Stimulated activated CD8-positive, alpha-beta memory T cell treated with anti-CD3 and anti-CD28 coated beads, Interleukin-7, amount 100 ng/mL, for 24 hours (primary cell): ENCODE measurements at regions not wholly inside any gene's neighbourhood (a gene's known extent, or its start where the extent isn't known, plus 50 kb on each side); places are given as distances from the start of the nearest gene placed in this dataset.

Experiments used
- DNase-seq: peaks from one replicate; pipeline ENCODE4 v3.0.0-alpha.2; 2020; ENCODE audit warnings: low read depth

DNA sequence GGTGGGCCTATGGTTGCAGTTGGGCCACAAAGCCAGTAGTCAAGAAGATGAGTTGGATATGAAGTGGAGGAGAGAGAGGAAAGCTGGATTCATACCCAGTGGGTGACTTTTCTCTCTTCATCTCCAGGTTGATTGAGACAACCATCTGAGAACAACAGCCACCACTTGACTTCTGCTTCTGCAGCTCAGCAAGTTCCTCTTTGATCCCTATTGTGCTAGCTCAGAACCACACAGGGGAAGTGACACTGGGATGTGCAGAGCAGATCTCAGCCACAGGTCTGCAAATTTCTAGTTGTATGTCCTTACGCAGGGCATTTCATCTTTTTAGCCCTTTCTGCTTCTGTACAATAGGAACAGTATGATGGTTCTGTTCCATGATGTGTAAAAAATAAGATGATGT, 459.2 kb upstream of the ARRDC4 start:
- DNase-seq = no peak

DNA sequence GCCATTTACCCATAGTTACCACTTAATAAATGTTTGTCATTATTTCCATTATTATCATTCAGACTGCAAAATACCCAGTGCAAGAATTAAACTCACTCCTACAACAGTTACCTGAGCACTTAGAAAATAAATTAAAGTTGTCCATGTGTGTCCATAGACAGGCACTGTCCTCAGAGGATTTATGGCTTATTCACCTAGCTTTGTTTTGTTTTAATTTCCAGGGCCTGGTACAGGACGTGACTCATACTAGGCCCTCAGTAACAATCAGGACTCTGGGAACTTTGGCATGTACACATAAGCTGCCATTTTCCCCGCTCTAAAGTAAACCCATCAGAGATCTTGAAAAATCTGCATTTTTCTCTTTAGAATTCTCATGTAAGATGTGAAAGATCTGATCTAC, 458.5 kb upstream of the ARRDC4 start:
- no peak for DNase-seq

DNA sequence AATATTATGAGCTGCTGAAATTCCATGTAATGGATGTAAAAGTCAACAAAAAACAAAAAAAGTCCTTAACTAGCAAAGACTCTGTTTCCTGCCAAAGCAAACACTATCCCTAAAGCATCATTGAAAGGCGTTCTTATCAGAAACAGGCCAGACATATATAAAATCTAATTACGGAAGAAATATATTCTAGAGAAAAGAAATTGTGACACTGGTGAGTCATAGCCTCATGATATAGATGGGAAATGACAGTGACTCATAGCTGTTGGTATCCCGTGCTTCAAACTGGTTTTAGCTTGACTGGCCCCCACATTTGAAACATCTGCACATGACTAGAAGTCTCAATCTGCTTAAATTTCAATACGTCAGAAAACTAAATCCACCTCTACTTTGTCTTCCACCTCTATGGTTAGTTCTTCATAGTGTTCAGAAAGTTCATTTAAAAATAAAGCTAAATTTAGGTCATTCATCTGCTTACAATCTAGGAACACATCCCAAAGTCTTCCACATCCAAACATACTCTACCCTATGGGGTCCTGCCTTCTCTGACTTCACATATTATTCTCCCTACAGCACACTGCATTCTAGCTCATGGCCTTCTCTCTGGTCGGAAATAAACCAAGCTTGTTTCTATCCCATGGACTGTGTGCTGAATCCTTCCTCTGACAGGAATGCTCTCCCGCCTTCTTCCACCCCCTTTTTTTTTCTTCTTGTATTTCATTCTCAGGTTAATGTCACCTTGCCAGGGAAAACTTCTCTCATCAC, 456.3 kb upstream of the ARRDC4 start:
- DNase-seq = no peak

DNA sequence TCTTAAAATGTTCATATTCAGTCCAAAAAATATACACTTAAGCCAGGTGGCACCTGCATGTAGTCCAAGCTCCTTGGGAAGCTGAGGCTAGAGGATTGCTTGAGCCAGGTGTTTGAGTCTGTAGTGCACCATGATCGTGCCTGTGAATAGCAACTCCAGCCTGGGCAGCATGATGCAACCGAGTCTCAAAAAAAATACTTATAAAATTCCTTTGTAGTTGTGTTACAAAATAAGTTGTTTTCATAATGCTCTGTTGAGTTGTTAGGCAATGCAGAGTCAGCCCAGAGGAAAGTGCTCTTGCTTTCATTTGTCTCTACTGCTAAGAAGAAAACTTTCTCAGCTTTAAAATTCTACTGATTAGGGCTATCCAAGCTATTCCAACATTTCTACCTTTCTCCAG, 442.8 kb upstream of the ARRDC4 start:
- no peak for DNase-seq

DNA sequence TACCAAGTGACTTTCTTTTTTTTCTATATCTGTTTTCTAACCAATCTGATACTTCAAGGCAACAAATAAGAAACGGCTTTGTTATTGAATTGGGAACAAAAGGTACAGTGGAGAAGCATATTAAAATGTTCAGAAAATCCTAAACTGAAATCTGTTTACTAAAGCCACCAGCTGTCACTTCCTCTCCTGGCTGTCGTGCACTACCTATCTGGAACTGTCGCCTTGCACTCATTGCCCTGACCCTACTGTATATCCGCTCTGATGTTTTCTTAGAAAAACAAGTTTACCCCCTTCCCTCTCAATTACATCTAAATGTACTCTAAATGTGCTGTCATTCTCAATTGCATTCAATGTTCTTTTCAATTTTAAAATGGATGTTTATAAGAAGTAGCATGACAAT, 439.8 kb upstream of the ARRDC4 start:
- no peak for DNase-seq

DNA sequence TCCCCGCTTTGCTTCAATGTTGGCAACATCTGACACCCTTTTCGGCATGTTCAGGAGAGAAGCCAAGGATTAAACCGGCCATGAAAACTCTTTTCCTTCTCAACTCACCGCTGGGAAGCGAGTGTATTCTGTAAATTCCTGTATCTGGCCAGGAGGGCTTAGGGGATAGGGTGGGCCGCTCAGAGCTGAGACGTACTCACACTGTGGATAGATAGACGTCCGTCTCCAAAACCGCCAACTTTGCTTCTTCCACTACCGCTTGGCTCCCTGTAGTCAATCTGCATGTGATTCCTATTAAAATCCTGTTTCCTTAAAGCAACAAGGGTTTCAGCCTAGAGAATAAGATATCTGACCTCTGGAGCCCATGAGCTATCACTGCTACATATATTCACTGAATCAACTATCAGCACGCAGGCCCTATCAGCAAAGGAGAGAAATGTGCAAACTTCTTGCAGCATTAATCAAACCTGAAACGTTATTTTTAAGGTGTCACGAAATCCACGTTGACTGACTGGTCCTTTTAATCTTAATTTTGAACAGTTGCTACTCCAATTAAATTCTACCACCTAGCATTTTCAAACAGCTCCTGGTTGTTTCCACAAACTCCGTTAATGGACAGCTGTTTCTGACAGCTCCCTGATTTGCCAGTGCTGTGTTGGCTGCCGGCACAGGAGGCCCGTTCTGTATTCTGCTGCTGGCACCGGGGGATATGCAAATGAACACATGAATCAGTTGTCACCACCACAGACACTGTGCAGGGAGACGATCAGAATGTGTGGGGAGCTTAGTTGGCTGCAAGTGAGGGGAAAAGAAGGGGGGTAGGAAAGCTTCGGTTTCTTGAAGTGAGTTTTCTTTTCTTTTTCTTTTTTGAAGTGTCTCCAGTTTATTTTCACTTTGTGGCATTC, 438.9 kb upstream of the ARRDC4 start:
- no peak for DNase-seq

DNA sequence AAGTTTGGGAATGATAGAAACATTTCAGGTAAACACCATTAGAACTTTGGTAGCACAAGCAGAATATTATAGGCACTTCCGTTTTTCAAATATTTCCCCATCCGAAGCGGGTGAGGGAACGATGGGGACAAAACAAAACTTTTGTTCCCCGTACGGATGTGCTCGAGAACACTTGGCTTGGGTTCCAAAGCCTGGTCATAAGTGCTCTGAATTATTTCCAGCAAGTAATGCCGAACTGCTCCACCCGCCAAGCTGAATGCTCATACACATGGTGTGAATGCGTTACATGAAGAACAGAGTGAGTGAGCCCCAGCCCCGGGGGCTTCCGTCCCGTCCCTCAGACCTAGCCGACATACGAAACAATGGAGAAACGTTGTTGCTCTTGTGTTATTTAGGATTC, 438.2 kb upstream of the ARRDC4 start:
- DNase-seq = no peak

DNA sequence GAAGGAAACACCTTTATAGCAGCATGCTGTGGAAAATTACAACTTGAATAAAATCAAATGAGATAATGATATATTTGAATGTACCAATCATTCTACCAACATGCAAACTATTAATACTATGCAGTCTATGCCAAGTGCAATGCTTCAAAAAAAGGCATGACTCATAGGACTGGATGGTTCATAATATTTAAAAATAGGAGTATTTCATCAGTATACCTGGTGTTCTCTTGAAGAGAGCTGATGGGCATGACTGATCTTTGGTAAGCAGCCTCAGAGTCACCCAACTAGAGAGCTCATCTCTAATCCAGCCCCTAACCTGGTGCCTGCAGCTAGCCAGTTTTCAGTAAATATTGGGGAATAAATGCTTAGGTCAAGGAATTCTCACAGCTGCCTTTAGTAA, 434.7 kb upstream of the ARRDC4 start:
- no peak for DNase-seq

DNA sequence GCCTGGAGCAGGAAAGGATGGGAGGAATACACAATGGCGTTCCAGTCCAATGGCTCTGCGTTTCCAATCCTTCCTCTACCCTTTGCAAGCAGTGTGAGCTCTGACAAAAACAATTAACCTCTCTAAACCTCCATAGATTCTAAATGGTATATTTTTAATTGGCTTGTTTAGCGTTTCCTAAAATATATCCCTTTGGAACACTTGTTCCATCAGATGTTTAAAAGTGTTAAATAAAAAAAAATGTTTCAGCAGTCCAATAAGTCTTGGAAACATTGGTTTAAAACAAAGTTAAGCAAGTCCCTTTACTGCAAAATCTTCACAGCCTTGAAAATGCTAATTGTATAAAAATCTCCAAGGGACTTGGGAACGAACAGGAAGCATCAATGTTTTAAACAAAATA, 432.3 kb upstream of the ARRDC4 start:
- no peak for DNase-seq

DNA sequence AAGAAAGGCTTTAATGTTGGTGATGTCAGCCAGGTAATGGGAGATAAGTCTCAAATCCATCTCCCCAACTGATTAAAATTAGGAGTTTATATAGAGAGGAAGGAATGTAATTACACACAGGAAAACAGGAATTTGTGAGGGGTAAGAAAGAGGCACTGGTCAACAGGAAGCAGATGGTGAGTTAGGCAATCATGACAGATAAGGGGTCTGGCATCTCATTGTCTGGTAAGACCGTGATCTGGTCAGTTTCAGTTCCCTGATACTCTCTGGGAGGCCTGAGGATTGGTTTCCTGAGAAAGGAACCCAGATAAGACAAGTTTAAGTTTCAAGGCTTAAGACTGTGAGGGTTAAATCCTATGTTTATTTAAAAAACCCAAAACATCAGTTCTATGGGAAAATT, 414.7 kb upstream of the ARRDC4 start:
- DNase-seq = no peak

DNA sequence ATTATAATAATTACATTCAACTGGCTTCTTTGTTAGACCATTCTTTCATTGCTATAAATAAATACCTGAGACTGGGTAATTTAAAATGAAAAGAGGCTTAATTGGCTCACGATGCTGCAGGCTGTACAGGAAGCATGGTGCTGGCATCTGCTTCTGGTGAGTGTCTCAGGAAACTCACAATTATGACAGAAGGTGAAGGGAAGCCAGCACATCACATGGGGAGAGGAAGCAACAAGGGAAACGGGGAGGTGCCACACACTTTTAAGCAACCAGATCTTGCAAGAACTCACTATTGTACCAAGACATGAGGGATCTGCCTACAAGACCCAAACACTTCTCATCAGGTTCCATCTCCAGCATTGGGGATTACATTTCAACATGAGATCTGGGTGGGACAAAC, 413.1 kb upstream of the ARRDC4 start:
- DNase-seq = no peak

DNA sequence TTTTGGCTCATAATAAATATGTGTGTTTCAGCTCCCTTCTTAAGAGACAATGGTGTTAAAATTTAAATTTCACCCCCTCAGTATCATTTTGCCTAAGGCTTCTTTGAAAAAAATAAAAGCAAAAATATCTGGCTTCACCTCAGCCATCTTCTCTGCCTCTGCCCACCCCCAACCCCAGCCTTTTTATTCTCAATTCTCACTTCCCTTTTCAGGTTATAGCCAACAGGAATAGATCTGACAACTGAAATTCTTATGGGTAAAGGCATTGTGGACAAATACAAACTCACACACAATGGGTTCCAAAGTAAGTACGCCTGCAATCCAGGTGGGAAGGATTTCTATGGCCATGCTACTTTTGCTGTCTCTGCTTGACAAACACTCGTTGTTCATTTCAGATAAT, 399.0 kb upstream of the ARRDC4 start:
- no peak for DNase-seq

DNA sequence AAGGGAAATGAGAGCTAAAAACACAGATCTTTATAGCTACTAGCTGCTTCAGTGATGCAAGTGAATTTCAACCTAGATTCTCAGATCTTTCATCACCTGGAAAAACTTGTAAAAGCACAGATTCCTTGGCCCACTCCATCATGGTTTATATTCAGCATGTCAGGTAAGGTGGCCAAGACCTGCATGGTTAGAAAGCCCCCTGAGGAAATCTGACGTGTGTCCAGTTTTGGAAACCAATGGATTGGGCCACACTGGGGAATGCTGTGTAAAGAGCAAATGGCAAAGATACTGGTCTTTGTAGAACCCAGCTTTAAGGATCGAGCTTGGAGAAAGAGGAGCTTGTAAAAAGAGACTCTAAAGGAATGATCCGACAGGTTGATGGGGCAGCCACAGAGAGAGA, 397.0 kb upstream of the ARRDC4 start:
- no peak for DNase-seq

DNA sequence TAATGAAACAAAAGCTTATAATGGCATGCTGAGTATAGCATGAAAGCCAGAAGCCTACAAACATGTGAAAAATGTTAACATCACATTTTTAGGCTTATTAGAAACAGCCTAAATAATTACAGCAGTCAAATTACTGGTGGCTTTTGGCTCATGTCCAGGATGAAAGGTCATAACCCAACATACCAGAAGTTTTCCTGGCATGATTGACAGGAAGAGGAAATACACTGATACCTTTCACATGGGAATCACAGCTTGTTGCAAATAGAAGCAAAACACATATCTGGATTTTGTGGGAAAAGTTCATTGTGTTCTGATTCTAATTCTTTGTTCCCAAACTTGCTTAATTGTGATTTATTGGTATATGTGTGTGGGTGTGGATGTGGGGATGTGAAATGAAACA, 393.5 kb upstream of the ARRDC4 start:
- DNase-seq = no peak

DNA sequence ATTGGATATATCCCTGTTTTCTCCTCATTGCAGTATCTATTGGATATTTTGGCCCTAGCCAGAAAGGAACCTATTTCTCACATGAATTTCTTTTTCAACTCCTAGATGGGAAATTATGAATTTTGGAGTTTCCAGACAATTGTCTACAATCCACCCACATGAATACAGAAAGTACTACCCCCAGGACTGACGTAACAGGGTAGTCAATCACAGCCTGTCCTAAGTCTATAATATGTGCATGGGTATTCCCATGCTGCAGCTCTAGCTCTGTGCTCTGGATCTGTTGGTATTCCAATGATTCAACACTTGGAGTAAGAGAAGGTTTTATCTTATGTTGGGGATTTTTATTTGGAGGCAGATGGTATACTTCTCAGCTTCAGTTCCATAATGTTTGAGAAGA, 393.1 kb upstream of the ARRDC4 start:
- DNase-seq = no peak

DNA sequence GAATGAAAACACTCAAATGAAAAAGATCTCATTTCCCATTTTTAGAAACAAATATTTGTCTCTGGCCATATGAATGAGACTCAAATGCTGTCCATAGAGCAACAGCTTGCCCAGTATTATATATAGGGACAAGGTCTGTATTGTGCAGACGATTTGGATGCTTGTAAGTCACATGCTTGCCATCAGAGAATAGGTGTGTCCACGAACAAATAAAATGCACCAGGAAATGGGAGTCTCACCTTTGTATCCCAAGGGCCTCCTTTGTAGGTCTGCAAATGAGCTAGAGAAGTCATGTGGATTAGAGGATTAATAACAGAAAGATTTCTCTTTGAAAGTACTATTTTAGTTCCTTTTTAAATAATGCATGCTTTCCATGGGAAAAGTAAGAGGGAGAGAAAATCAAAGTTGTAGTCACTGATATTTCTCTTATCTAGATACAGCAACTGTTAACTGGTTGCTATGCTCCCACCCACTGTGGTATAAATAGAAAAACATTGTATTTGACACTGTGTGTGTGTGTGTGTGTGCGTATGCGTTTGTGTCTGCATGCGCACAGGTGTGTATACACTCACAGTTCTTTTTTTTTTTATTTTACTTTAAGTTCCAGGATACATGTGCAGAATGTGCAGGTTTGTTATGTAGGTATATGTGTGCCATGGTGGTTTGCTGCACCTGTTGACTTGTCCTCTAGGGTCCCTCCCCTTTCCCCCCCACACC, 383.4 kb upstream of the ARRDC4 start:
- no peak for DNase-seq

DNA sequence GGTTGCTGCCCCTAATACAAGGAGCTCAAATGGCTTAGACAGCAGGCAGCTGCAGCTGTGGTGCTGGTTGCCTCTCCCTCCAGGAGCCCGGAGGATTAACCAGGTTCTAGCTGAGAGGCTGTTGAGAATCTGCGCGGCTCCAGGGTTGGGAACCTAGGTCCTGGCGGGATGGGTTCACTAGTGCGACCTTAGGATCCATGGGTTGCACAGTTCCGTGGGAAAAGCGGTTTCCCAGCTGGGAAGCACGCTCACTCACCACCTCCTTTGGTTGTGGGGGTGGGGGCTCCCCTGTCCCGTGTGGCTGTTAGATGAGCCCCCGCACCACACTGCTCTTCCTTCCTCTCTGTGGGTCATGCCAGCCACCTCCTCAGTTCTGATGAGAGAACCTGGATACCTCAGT, 375.1 kb upstream of the ARRDC4 start:
- no peak for DNase-seq

DNA sequence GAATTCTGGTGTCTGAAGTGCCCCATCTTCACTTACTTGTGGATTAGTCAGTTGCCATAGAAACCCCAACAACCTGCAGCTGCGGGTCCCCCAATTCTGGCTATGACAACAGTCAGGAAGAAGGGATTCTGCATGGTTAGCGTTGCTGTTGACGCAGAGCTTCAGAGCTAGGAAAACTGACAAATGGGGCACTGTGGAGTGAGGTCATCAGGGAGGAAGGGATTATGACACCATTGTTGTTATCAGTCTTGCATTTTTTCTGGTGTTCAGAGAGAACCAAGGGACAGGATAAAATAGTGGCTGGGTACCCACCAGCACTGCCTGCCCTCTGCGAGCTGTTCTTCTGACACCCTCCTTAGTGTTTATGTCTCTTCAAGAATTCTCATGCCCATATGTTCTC, 367.7 kb upstream of the ARRDC4 start:
- DNase-seq = no peak

DNA sequence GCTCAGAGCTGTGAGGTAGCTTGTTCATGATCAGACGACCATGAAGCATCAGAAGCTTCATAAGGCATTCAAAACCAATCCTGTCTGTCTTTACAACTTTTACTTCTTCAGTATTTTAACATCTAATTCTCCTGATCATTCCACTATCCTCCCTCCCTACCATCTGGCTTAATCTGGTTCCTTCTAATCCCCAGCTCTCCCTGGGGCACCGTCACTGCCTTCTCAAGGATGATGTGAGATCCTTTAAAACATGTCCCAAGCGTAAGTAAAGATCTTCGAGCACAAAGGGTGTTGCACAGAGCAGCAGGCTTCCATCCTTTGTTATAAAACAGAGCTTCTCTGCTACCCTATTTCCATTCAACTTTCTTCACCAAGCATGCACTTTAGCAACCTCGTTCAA, 362.7 kb upstream of the ARRDC4 start:
- no peak for DNase-seq

DNA sequence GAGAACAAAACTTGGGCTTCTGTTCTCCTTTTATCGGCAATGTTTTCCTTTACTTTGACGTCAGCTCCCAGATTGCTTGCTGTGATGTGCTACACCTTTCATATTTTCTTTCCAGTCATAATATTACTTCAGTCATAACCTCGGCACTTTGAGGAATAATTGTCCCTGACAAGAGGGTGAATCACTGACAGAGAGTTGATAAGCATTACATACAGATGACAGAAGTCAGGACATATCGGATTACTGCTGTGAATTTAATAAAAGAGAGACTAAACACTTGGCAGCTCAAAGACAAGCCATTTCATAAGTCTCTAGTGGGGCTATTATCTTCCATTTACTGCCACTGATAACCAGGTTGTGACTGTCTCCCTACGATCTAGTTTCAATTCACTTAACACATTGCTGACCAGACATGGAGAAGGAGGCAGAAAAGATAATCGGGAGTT, 362.1 kb upstream of the ARRDC4 start:
- no peak for DNase-seq

DNA sequence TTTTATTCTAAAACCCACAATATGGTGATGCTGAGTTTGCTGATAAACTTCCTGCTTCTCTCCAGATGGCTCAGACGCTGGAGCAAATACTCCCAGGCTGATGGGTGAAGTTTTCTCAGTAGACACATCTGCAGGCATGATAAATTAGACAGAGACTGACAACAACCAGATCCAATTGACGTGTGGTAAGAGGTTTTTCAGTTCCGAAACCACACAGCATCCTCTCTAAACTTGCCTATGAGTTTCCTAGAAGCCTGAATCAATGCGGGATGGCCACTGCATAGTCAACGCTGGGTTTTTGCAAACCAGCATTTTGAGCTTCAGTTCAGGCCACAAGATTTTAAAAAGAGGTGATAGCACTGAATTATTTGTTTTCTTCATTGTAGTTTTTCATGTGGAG, 360.3 kb upstream of the ARRDC4 start:
- no peak for DNase-seq

DNA sequence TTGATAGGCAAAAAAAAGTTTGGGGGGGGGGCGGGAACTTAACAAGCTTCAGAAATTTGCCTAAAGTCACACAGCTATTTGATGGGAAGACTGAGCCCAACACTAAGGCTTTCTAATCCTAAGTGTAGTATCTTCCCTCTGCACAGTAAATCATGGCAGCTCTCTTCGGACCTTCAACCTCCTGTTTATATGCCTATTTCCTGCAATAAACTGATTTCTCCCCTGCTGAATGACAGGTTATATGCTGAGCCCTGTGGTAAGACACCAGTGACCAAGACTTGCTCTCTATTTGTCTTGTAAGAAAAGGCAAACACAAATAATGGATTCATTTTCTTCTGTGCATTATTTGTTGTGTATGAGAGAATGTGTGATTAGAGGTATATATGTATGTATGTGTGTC, 355.8 kb upstream of the ARRDC4 start:
- DNase-seq = no peak

DNA sequence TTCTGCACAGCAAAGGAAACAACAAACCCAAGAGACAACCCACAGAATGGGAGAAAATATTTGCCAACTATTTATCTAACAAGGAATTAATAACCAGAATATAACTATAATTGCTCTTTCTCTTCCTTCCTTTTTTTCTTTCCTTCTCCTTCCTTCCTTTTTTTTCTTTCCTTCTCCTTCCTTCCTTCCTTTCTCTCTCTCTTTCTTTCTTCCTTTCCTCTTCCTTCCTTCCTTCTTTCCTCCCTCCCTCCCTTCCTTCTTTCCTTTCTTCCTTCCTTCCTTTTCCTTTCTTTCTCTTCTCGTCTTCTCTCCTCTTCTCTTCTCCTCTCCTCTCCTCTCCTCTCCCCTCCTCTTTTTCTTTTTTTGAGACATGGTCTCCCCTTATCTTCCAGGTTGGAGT, 345.4 kb upstream of the ARRDC4 start:
- no peak for DNase-seq
